H1 (cell line): ENCODE measurements at regions not wholly inside any gene's neighbourhood (a gene's known extent, or its start where the extent isn't known, plus 50 kb on each side); places are given as distances from the start of the nearest gene placed in this dataset.

Experiments
- CTCF ChIA-PET: fragments of 300-600 bp; sonication (Branson Sonifier 250); formaldehyde crosslinking; loops from one replicate; lab custom pipeline; 2021; ENCODE audit not compliant: partially characterized antibody; lab: Charles Lee
- POLR2A ChIA-PET: fragments of 300-600 bp; sonication (Branson Sonifier 250); formaldehyde crosslinking; loops from one replicate; lab custom pipeline; 2021; ENCODE audit warnings: inconsistent platforms; ENCODE audit not compliant: partially characterized antibody; lab: Charles Lee
- DNase-seq, 2 experiments: peaks; one replicate each; pipeline versions ENCODE4 v3.0.0 to v3.0.0-alpha.2; 2010 to 2022; ENCODE audit warnings: low spot score in 2 of 2, low read depth in 1 of 2, mixed read lengths in 1 of 2
- FAIRE-seq: peaks from 2 replicates; lab custom pipeline; 2011; peaks lifted over from hg19 to GRCh38; lab: Jason Lieb, UNC
- H2AFZ ChIP-seq: 2 replicates; pipeline ENCODE4 v1.8.1; 2012; ENCODE audit warnings: low read length, inconsistent platforms
- H2AK5ac ChIP-seq: 2 replicates; pipeline ENCODE4 v1.6.1; 2013; ENCODE audit warnings: low read depth, low read length
- H2BK120ac ChIP-seq: replicated peaks from 2 replicates; pipeline ENCODE3; 2013; ENCODE audit warnings: low read depth, low read length, inconsistent platforms
- H2BK12ac ChIP-seq: 2 replicates; pipeline ENCODE4 v1.6.1; 2013; ENCODE audit warnings: low read depth, low read length
- H2BK15ac ChIP-seq: 2 replicates; pipeline ENCODE4 v1.6.1; 2013; ENCODE audit warnings: low read length
- H2BK20ac ChIP-seq: 2 replicates; pipeline ENCODE4 v1.6.1; 2013; ENCODE audit warnings: low read length
- H2BK5ac ChIP-seq: 2 replicates; pipeline ENCODE4 v1.6.1; 2013; ENCODE audit warnings: low read depth, low read length
- H3K14ac ChIP-seq: 2 replicates; pipeline ENCODE4 v1.6.1; 2013; ENCODE audit warnings: inconsistent platforms; ENCODE audit not compliant: insufficient read length
- H3K18ac ChIP-seq: 2 replicates; pipeline ENCODE4 v1.6.1; 2013; ENCODE audit warnings: low read length; ENCODE audit errors: extremely low read depth
- H3K23ac ChIP-seq: 2 replicates; pipeline ENCODE4 v1.6.1; 2013; ENCODE audit warnings: inconsistent platforms; ENCODE audit not compliant: insufficient read length
- H3K23me2 ChIP-seq: 2 replicates; pipeline ENCODE4 v1.6.1; 2013; ENCODE audit warnings: low read depth, low read length
- H3K27ac ChIP-seq: 2 replicates; pipeline ENCODE4 v1.6.1; 2011; ENCODE audit warnings: low read depth, low read length, inconsistent platforms
- H3K27me3 ChIP-seq, 4 experiments: replicated peaks in 1 of 4; 1 replicate in 1 of 4; 2 replicates in 3 of 4; pipeline versions ENCODE4 v1.6.1 to v1.8.1; 2011 to 2013; ENCODE audit warnings: low read length in 3 of 4, mild to moderate bottlenecking in 3 of 4, inconsistent platforms in 2 of 4, mixed read lengths in 2 of 4, moderate library complexity in 1 of 4; ENCODE audit not compliant: control insufficient read depth in 3 of 4, insufficient read depth in 3 of 4; ENCODE audit errors: extremely low read depth in 1 of 4
- H3K36me3 ChIP-seq, 4 experiments: 2 replicates each; pipeline versions ENCODE4 v1.6.1 to v1.8.1; 2011 to 2013; ENCODE audit warnings: mild to moderate bottlenecking in 4 of 4, low read length in 3 of 4, moderate library complexity in 2 of 4, control low read depth in 1 of 4, inconsistent platforms in 1 of 4; ENCODE audit not compliant: insufficient read depth in 4 of 4, control insufficient read depth in 2 of 4
- H3K4ac ChIP-seq: replicated peaks from 2 replicates; pipeline ENCODE3; 2013; ENCODE audit warnings: low read length, low read depth, mixed read lengths, inconsistent platforms; ENCODE audit not compliant: insufficient read length
- H3K4me1 ChIP-seq, 4 experiments: replicated peaks in 1 of 4; 1 replicate in 1 of 4; 2 replicates in 3 of 4; pipeline versions ENCODE4 v1.6.1 to v1.8.1; 2011 to 2013; ENCODE audit warnings: low read length in 3 of 4, inconsistent platforms in 2 of 4, mixed read lengths in 1 of 4; ENCODE audit not compliant: insufficient read depth in 4 of 4, control insufficient read depth in 3 of 4
- H3K4me2 ChIP-seq, 2 experiments: 2 replicates each; pipeline versions ENCODE4 v1.6.1 to v1.8.1; 2011 to 2013; ENCODE audit warnings: low read depth in 2 of 2, low read length in 2 of 2, control low read depth in 1 of 2, inconsistent platforms in 1 of 2, mild to moderate bottlenecking in 1 of 2; ENCODE audit not compliant: insufficient read depth in 1 of 2
- H3K4me3 ChIP-seq, 4 experiments: fragments of 200-600, 300-600 bp in 1 of 4; sonication (generic), shearing (Covaris generic), sonication (Bioruptor Twin) in 1 of 4; 2 replicates each; pipeline versions ENCODE4 v1.5.1 to v1.8.1; 2011 to 2016; ENCODE audit warnings: low read length in 4 of 4, low read depth in 3 of 4, control low read depth in 2 of 4, inconsistent platforms in 2 of 4, mild to moderate bottlenecking in 2 of 4, mixed read lengths in 1 of 4, moderate library complexity in 1 of 4; ENCODE audit not compliant: insufficient read depth in 2 of 4; ENCODE audit errors: extremely low read depth in 1 of 4
- H3K56ac ChIP-seq: replicated peaks from 2 replicates; pipeline ENCODE3; 2013; ENCODE audit warnings: low read depth, mild to moderate bottlenecking, mixed read lengths, low read length, inconsistent platforms; ENCODE audit not compliant: insufficient read length
- H3K79me1 ChIP-seq: 2 replicates; pipeline ENCODE4 v1.6.1; 2013; ENCODE audit warnings: low read depth, low read length, control low read depth
- H3K79me2 ChIP-seq, 2 experiments: 2 replicates each; pipeline versions ENCODE4 v1.6.1 to v1.8.1; 2012 to 2013; ENCODE audit warnings: low read length in 2 of 2, mild to moderate bottlenecking in 2 of 2, inconsistent platforms in 1 of 2; ENCODE audit not compliant: insufficient read depth in 2 of 2, control insufficient read depth in 1 of 2
- H3K9ac ChIP-seq, 4 experiments: replicated peaks in 1 of 4; 1 replicate in 1 of 4; 2 replicates in 3 of 4; pipeline versions ENCODE4 v1.6.1 to v1.8.1; 2011 to 2013; ENCODE audit warnings: low read depth in 3 of 4, low read length in 3 of 4, control low read depth in 2 of 4, mild to moderate bottlenecking in 2 of 4, moderate library complexity in 2 of 4, inconsistent platforms in 1 of 4; ENCODE audit errors: extremely low read depth in 1 of 4
- H3K9me3 ChIP-seq, 2 experiments: 2 replicates each; pipeline versions ENCODE4 v1.6.1 to v1.8.1; 2012 to 2013; ENCODE audit warnings: mild to moderate bottlenecking in 2 of 2, moderate library complexity in 2 of 2, control low read depth in 1 of 2, inconsistent platforms in 1 of 2, low read depth in 1 of 2, low read length in 1 of 2, mixed read lengths in 1 of 2; ENCODE audit not compliant: insufficient read depth in 2 of 2
- H4K20me1 ChIP-seq, 2 experiments: replicated peaks in 1 of 2; 2 replicates each; pipeline versions ENCODE3 to v1.8.1; 2011 to 2013; ENCODE audit warnings: inconsistent platforms in 2 of 2, low read length in 2 of 2, mild to moderate bottlenecking in 1 of 2; ENCODE audit not compliant: insufficient read depth in 2 of 2, control insufficient read depth in 1 of 2
- H4K5ac ChIP-seq: 2 replicates; pipeline ENCODE4 v1.6.1; 2013; ENCODE audit warnings: low read length, low read depth, mixed read lengths, inconsistent platforms; ENCODE audit not compliant: insufficient read length
- H4K8ac ChIP-seq: 2 replicates; pipeline ENCODE4 v1.8.0; 2013; ENCODE audit warnings: mild to moderate bottlenecking, moderate library complexity, low read length, inconsistent platforms; ENCODE audit not compliant: insufficient read depth; ENCODE audit errors: extremely low read depth
- H4K91ac ChIP-seq: replicated peaks from 2 replicates; pipeline ENCODE3; 2013; ENCODE audit warnings: low read length, mixed read lengths, inconsistent platforms; ENCODE audit not compliant: insufficient read length
- BACH1 ChIP-seq: IDR thresholded peaks from 2 replicates; pipeline ENCODE4 v1.6.1; 2012; ENCODE audit warnings: low read length, improper control_type of control experiment
- CHD2 ChIP-seq: IDR thresholded peaks from 2 replicates; pipeline ENCODE4 v1.6.1; 2012; ENCODE audit warnings: low read length, improper control_type of control experiment
- JUND ChIP-seq: IDR thresholded peaks from 2 replicates; pipeline ENCODE4 v1.6.1; 2011; ENCODE audit warnings: mild to moderate bottlenecking, improper control_type of control experiment, low read length
- POLR2A ChIP-seq, 2 experiments: IDR thresholded peaks; 1 replicate in 1 of 2; 2 replicates in 1 of 2; pipeline ENCODE4 v1.6.1; 2011; ENCODE audit warnings: low read depth in 2 of 2, low read length in 2 of 2, mild to moderate bottlenecking in 2 of 2; ENCODE audit errors: control extremely low read depth in 1 of 2
- SIN3A ChIP-seq, 2 experiments: IDR thresholded peaks in 1 of 2; conservative IDR thresholded peaks in 1 of 2; 2 replicates each; pipeline ENCODE4 v1.6.1; 2011 to 2012; ENCODE audit warnings: low read length in 2 of 2, improper control_type of control experiment in 1 of 2, low read depth in 1 of 2, mild to moderate bottlenecking in 1 of 2
- SP4 ChIP-seq: IDR thresholded peaks from 2 replicates; pipeline ENCODE4 v1.6.1; 2012; ENCODE audit warnings: low read length, inconsistent platforms
- WGBS, 2 experiments: shearing (Covaris generic) in 1 of 2; methylation state at CpG; one replicate each; pipeline versions ENCODE4 v1.1.6 to v1.1.7; 2013 to 2015; ENCODE audit warnings: low lambda C conversion rate in 2 of 2, mixed read lengths in 2 of 2, inconsistent platforms in 1 of 2, low coverage in 1 of 2, missing lambda C conversion rate in 1 of 2; ENCODE audit not compliant: insufficient replicate concordance in 2 of 2, insufficient coverage in 1 of 2, insufficient read length in 1 of 2; ENCODE audit errors: extremely low coverage in 1 of 2, missing lambda C conversion rate in 1 of 2; 5-methylcytosine and 5-hydroxymethylcytosine counted together
- TF ChIP-seq, protein P1 (sequence below): IDR thresholded peaks from 2 replicates; pipeline ENCODE4 v1.6.1; 2012; ENCODE audit warnings: inconsistent platforms
- TF ChIP-seq, protein P2 (sequence below): IDR thresholded peaks from 2 replicates; pipeline ENCODE4 v1.6.1; 2011; ENCODE audit warnings: low read depth, mild to moderate bottlenecking, low read length; ENCODE audit not compliant: insufficient read depth
- TF ChIP-seq, protein P3 (sequence below), 3 experiments: IDR thresholded peaks; 1 replicate in 2 of 3; 2 replicates in 1 of 3; pipeline versions ENCODE4 v1.5.1 to v1.6.1; 2011; ENCODE audit warnings: low read length in 3 of 3, mild to moderate bottlenecking in 3 of 3, inconsistent platforms in 2 of 3, low read depth in 1 of 3, moderate library complexity in 1 of 3; ENCODE audit not compliant: insufficient read depth in 1 of 3; ENCODE audit errors: control extremely low read depth in 1 of 3

DNA sequence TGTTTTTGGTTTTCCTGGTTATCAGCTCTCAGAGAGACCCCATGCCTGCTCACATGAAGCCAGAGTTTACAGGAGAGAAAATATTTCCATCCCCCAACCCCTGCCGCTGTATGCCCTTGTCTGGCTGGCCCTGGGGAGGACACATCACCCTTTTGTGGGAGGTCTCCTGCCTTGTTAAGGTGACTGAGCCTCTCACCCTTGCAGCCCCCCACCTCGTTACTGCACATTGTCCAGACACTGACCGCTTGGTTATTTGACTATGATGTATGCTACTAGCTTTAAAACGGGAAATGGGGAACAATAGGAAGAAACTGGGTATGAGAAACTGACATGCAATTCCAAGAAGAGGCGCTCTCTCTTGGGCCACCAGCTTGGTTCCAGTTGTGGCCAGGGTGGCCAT, 51.1 kb upstream of the RFPL3 start:
- ChIA-PET POLR2A (no interaction called here), CTCF (no interaction called here)
- WGBS, 2 experiments = 79% methylated on average over 4 of the region's 5 CpGs; no CpG with 5 or more reads in 1 of the 2 experiments
- no peaks in the 10 kb centered on the region for H3K36me3 ChIP-seq
- H3K56ac ChIP-seq = no peak overlapping the region
- H3K27ac ChIP-seq = no peak overlapping the region
- H3K9me3 ChIP-seq = no peaks in the 10 kb centered on the region
- no peak overlapping the region for H2BK20ac ChIP-seq
- FAIRE-seq (no peak), DNase-seq (peak in 1 of 2 experiments; percentile 24)
- no peak overlapping the region for H3K23ac ChIP-seq
- no peak overlapping the region for H4K91ac ChIP-seq
- H2BK15ac ChIP-seq = no peak overlapping the region
- H3K4me3 ChIP-seq = no peak overlapping the region
- H2AFZ ChIP-seq = no peak overlapping the region
- no peaks in the 10 kb centered on the region for H3K79me2 ChIP-seq
- H2AK5ac ChIP-seq = no peak overlapping the region
- peaks cover 0 to 2% (median 0%) of the 10 kb centered on the region in 4 experiments; a peak in 1 of 7 replicates for H3K27me3 ChIP-seq
- H4K5ac ChIP-seq = no peak overlapping the region
- no peak overlapping the region for H3K4me2 ChIP-seq
- H2BK5ac ChIP-seq = no peak overlapping the region
- H3K18ac ChIP-seq = no peak overlapping the region
- no peak for TF ChIP-seq CHD2
- TF ChIP-seq BACH1 = no peak
- TF ChIP-seq, protein P1, sequence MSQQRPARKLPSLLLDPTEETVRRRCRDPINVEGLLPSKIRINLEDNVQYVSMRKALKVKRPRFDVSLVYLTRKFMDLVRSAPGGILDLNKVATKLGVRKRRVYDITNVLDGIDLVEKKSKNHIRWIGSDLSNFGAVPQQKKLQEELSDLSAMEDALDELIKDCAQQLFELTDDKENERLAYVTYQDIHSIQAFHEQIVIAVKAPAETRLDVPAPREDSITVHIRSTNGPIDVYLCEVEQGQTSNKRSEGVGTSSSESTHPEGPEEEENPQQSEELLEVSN = no peak
- TF ChIP-seq, protein P2, sequence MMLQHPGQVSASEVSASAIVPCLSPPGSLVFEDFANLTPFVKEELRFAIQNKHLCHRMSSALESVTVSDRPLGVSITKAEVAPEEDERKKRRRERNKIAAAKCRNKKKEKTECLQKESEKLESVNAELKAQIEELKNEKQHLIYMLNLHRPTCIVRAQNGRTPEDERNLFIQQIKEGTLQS = no peak
- TF ChIP-seq, protein P3, sequence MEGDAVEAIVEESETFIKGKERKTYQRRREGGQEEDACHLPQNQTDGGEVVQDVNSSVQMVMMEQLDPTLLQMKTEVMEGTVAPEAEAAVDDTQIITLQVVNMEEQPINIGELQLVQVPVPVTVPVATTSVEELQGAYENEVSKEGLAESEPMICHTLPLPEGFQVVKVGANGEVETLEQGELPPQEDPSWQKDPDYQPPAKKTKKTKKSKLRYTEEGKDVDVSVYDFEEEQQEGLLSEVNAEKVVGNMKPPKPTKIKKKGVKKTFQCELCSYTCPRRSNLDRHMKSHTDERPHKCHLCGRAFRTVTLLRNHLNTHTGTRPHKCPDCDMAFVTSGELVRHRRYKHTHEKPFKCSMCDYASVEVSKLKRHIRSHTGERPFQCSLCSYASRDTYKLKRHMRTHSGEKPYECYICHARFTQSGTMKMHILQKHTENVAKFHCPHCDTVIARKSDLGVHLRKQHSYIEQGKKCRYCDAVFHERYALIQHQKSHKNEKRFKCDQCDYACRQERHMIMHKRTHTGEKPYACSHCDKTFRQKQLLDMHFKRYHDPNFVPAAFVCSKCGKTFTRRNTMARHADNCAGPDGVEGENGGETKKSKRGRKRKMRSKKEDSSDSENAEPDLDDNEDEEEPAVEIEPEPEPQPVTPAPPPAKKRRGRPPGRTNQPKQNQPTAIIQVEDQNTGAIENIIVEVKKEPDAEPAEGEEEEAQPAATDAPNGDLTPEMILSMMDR (IDR thresholded peaks at IDR 0.05; ENCODE audit: control extremely low read depth in 1 of 3, insufficient read depth in 1 of 3, low read depth in 1 of 3, low read length in 3 of 3) = no peak
- no peak for TF ChIP-seq POLR2A (IDR thresholded peaks at IDR 0.05; ENCODE audit: control extremely low read depth in 1 of 2, low read depth in 2 of 2, low read length in 2 of 2)
- no peak for TF ChIP-seq SP4
- TF ChIP-seq JUND = no peak
- TF ChIP-seq SIN3A (conservative IDR thresholded peaks at IDR 0.05 in 1 of 2, IDR thresholded peaks at IDR 0.05 in 1 of 2; ENCODE audit: low read depth in 1 of 2, low read length in 2 of 2) = no peak
- no peaks in the 10 kb centered on the region for H3K23me2 ChIP-seq
- no peaks in the 10 kb centered on the region for H3K79me1 ChIP-seq
- H4K20me1 ChIP-seq = no peaks in the 10 kb centered on the region
- H3K14ac ChIP-seq = no peak overlapping the region
- no peak overlapping the region for H2BK12ac ChIP-seq
- H2BK120ac ChIP-seq = no peak overlapping the region
- no peak overlapping the region for H3K9ac ChIP-seq
- no peak overlapping the region for H3K4ac ChIP-seq
- H3K4me1 ChIP-seq = peaks cover 0 to 3% (median 0%) of the 10 kb centered on the region in 4 experiments; a peak in 1 of 7 replicates
- H4K8ac ChIP-seq = no peak overlapping the region
